ENCODE measurements at regions not wholly inside any gene's neighbourhood (a gene's known extent, or its start where the extent isn't known, plus 50 kb on each side); places are given as distances from the start of the nearest gene placed in this dataset.

GRCh38 chr15:87680208-87680607 lies 576.3 kb downstream of the NTRK3 start:
- no peak for TF ChIP-seq POLR2AphosphoS5 (IDR thresholded peaks at IDR 0.05; ENCODE audit: low read depth)
- TF ChIP-seq, protein P1, sequence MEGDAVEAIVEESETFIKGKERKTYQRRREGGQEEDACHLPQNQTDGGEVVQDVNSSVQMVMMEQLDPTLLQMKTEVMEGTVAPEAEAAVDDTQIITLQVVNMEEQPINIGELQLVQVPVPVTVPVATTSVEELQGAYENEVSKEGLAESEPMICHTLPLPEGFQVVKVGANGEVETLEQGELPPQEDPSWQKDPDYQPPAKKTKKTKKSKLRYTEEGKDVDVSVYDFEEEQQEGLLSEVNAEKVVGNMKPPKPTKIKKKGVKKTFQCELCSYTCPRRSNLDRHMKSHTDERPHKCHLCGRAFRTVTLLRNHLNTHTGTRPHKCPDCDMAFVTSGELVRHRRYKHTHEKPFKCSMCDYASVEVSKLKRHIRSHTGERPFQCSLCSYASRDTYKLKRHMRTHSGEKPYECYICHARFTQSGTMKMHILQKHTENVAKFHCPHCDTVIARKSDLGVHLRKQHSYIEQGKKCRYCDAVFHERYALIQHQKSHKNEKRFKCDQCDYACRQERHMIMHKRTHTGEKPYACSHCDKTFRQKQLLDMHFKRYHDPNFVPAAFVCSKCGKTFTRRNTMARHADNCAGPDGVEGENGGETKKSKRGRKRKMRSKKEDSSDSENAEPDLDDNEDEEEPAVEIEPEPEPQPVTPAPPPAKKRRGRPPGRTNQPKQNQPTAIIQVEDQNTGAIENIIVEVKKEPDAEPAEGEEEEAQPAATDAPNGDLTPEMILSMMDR (IDR thresholded peaks at IDR 0.05; ENCODE audit: insufficient read depth, low read length): no peak

Data from HL-60 (cell line).